ENCODE measurements at regions not wholly inside any gene's neighbourhood (a gene's known extent, or its start where the extent isn't known, plus 50 kb on each side); places are given as distances from the start of the nearest gene placed in this dataset.

DNA sequence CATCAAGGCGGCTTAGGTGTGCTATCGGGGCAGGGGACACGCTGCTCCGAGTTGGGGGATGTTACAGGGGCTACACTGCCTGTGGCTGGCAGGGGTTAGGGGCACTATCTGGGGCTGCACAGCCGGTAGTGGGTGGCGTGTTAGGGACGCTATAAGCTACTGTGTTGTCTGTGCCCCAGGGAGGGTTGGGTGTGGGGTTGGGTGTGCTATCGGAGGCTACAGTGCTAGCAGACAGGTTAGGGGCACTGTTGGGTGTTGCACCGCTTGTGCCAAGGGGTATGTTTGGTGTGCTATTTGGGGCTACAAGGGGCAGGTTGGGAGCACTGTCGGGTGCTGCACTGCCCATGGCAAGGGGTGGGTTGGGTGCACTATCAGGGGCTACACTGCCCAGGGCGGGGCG is 120.2 kb upstream of the VPREB1 start:
- intact Hi-C loops (cut with micrococcal nuclease) = no loop called here
- FAIRE-seq (no peak), DNase-seq (ENCODE audit: low read depth, low spot score) (no peak)
- no peaks in the 10 kb centered on the region for H3K27me3 ChIP-seq (ENCODE audit: control insufficient read depth in 2 of 2, insufficient read depth in 2 of 2, low read length in 2 of 2)
- dilution Hi-C loops (cut with MboI; ENCODE audit: extremely low pct_ligation_motif_present, low sequenced_read_pairs) = no loop called here
- TF ChIP-seq, protein P1, sequence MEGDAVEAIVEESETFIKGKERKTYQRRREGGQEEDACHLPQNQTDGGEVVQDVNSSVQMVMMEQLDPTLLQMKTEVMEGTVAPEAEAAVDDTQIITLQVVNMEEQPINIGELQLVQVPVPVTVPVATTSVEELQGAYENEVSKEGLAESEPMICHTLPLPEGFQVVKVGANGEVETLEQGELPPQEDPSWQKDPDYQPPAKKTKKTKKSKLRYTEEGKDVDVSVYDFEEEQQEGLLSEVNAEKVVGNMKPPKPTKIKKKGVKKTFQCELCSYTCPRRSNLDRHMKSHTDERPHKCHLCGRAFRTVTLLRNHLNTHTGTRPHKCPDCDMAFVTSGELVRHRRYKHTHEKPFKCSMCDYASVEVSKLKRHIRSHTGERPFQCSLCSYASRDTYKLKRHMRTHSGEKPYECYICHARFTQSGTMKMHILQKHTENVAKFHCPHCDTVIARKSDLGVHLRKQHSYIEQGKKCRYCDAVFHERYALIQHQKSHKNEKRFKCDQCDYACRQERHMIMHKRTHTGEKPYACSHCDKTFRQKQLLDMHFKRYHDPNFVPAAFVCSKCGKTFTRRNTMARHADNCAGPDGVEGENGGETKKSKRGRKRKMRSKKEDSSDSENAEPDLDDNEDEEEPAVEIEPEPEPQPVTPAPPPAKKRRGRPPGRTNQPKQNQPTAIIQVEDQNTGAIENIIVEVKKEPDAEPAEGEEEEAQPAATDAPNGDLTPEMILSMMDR (IDR thresholded peaks at IDR 0.05; ENCODE audit: extremely low read depth in 1 of 2, insufficient read depth in 1 of 2, low read depth in 1 of 2, low read length in 2 of 2) = no peak
- no peak for TF ChIP-seq GATA2 (IDR thresholded peaks at IDR 0.05; ENCODE audit: insufficient read depth, insufficient read length, low read depth, low read length)
- no peak for TF ChIP-seq FOS (IDR thresholded peaks at IDR 0.05; ENCODE audit: borderline replicate concordance, insufficient read depth, low read length)
- no peak for TF ChIP-seq POLR2AphosphoS5 (IDR thresholded peaks at IDR 0.05; ENCODE audit: insufficient read depth, low read depth, low read length)
- no peak for TF ChIP-seq POLR2A (IDR thresholded peaks at IDR 0.05; ENCODE audit: low read depth, low read length)
- no peak for TF ChIP-seq MYC (IDR thresholded peaks at IDR 0.05; ENCODE audit: low read depth, low read length)
- TF ChIP-seq JUN (IDR thresholded peaks at IDR 0.05; ENCODE audit: borderline replicate concordance, insufficient read depth, insufficient read length, low read depth) = no peak
- TF ChIP-seq, protein P2, sequence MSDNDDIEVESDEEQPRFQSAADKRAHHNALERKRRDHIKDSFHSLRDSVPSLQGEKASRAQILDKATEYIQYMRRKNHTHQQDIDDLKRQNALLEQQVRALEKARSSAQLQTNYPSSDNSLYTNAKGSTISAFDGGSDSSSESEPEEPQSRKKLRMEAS (IDR thresholded peaks at IDR 0.05; ENCODE audit: insufficient read depth, insufficient read length) = no peak
- TF ChIP-seq EZH2 (IDR thresholded peaks at IDR 0.05; ENCODE audit: borderline replicate concordance, low read depth, low read length, severe bottlenecking) = no peak
- H4K20me1 ChIP-seq (replicated peaks; ENCODE audit: control insufficient read depth, extremely low read depth, insufficient read depth, low read length) = no peaks in the 10 kb centered on the region
- BruUV-seq (replicated peaks) = no TSS peak
- H3K9me3 ChIP-seq (replicated peaks; ENCODE audit: control insufficient read depth, insufficient read depth, low read length) = no peaks in the 10 kb centered on the region
- no peaks in the 10 kb centered on the region for H3K4me1 ChIP-seq (ENCODE audit: control insufficient read depth, extremely low read depth, insufficient read depth, low read length)
- no peaks in the 10 kb centered on the region for H3K9me1 ChIP-seq (replicated peaks; ENCODE audit: control insufficient read depth, extremely low read depth, insufficient read depth, low read length)
- no peak overlapping the region for H3K27ac ChIP-seq (ENCODE audit: insufficient read depth, low read depth, low read length)
- H3K36me3 ChIP-seq (ENCODE audit: control insufficient read depth in 2 of 2, extremely low read depth in 1 of 2, insufficient read depth in 2 of 2, low read length in 2 of 2) = no peaks in the 10 kb centered on the region
- no peaks in the 10 kb centered on the region for H3K79me2 ChIP-seq (ENCODE audit: control insufficient read depth, insufficient read depth, low read length)
- H3K4me2 ChIP-seq (ENCODE audit: insufficient read depth, low read length) = no peak overlapping the region
- H3K4me3 ChIP-seq (replicated peaks in 1 of 3; ENCODE audit: insufficient read depth in 1 of 3, low read depth in 1 of 3, low read length in 3 of 3) = no peak overlapping the region
- no peak overlapping the region for H3K9ac ChIP-seq (replicated peaks; ENCODE audit: extremely low read depth, insufficient read depth, low read length)
- H2AFZ ChIP-seq (ENCODE audit: low read depth, low read length) = no peak overlapping the region
- CTCF ChIA-PET = no interaction called here
- POLR2A ChIA-PET = no interaction called here

Data from endothelial cell of umbilical vein (primary cell).